PC-9 (cell line): ENCODE measurements at regions not wholly inside any gene's neighbourhood (a gene's known extent, or its start where the extent isn't known, plus 50 kb on each side); places are given as distances from the start of the nearest gene placed in this dataset.

Experiments
- EZH2 ChIP-seq: fragments of 200-600 bp; sonication (generic); IDR thresholded peaks from 2 replicates; pipeline ENCODE4 v1.8.0; 2017; ENCODE audit warnings: antibody characterized with exemption, low read depth
- TF ChIP-seq, protein P1 (sequence below): fragments of 200-600 bp; sonication (generic); conservative IDR thresholded peaks from 2 replicates; pipeline ENCODE4 v1.6.1; 2017; ENCODE audit warnings: mixed run types, antibody characterized with exemption, mild to moderate bottlenecking, moderate library complexity

GRCh38 chr1:182236651-182237077 lies 154.9 kb downstream of the GLUL start:
- no peak for TF ChIP-seq EZH2
- TF ChIP-seq, protein P1, sequence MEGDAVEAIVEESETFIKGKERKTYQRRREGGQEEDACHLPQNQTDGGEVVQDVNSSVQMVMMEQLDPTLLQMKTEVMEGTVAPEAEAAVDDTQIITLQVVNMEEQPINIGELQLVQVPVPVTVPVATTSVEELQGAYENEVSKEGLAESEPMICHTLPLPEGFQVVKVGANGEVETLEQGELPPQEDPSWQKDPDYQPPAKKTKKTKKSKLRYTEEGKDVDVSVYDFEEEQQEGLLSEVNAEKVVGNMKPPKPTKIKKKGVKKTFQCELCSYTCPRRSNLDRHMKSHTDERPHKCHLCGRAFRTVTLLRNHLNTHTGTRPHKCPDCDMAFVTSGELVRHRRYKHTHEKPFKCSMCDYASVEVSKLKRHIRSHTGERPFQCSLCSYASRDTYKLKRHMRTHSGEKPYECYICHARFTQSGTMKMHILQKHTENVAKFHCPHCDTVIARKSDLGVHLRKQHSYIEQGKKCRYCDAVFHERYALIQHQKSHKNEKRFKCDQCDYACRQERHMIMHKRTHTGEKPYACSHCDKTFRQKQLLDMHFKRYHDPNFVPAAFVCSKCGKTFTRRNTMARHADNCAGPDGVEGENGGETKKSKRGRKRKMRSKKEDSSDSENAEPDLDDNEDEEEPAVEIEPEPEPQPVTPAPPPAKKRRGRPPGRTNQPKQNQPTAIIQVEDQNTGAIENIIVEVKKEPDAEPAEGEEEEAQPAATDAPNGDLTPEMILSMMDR = no peak
